ENCODE measurements at regions not wholly inside any gene's neighbourhood (a gene's known extent, or its start where the extent isn't known, plus 50 kb on each side); places are given as distances from the start of the nearest gene placed in this dataset.

- ATAC-seq (ENCODE audit: insufficient read depth, low read depth) (no peak), DNase-seq (no peak)
- H3K27ac ChIP-seq (ENCODE audit: low read length): no peak overlapping the region
- no peak overlapping the region for H3K9ac ChIP-seq (ENCODE audit: low read depth, low read length)
- no peaks in the 10 kb centered on the region for H3K79me2 ChIP-seq (ENCODE audit: insufficient read depth, low read length)
- H3K4me2 ChIP-seq (ENCODE audit: insufficient read depth, low read length): no peak overlapping the region
- no peaks in the 10 kb centered on the region for H4K20me1 ChIP-seq (ENCODE audit: insufficient read depth, low read length)
- H3K4me3 ChIP-seq (ENCODE audit: low read depth in 1 of 2, low read length in 2 of 2): no peak overlapping the region
- no peaks in the 10 kb centered on the region for H3K9me3 ChIP-seq (ENCODE audit: insufficient read depth, low read length, severe bottlenecking)
- H2AFZ ChIP-seq (ENCODE audit: low read depth, low read length): no peak overlapping the region
- TF ChIP-seq EZH2 (IDR thresholded peaks at IDR 0.05; ENCODE audit: borderline replicate concordance, low read depth, low read length, severe bottlenecking) (no peak), CTCF (IDR thresholded peaks at IDR 0.05; ENCODE audit: borderline replicate concordance, extremely low read depth, low read length, poor library complexity, severe bottlenecking) (no peak)
- H3K36me3 ChIP-seq (ENCODE audit: insufficient read depth, low read length): no peaks in the 10 kb centered on the region
- no peaks in the 10 kb centered on the region for H3K27me3 ChIP-seq (ENCODE audit: insufficient read depth, low read length, poor library complexity)
- H3K4me1 ChIP-seq (ENCODE audit: insufficient read depth, low read length): peaks cover 4% of the 10 kb centered on the region; the same call in 1 of the 2 replicates
Measured at GRCh38 chr5:23007762-23008161, 154.6 kb upstream of the CDH12 start.

GRCh38 chr5:23007236-23007635 lies 154.1 kb upstream of the CDH12 start:
- Histone ChIP-seq H3K9ac (ENCODE audit: low read depth, low read length) (no peak overlapping the region), H3K27ac (ENCODE audit: low read length) (no peak overlapping the region), H4K20me1 (ENCODE audit: insufficient read depth, low read length) (no peaks in the 10 kb centered on the region), H3K36me3 (ENCODE audit: insufficient read depth, low read length) (no peaks in the 10 kb centered on the region), H3K4me2 (ENCODE audit: insufficient read depth, low read length) (no peak overlapping the region), H3K9me3 (ENCODE audit: insufficient read depth, low read length, severe bottlenecking) (no peaks in the 10 kb centered on the region), H3K79me2 (ENCODE audit: insufficient read depth, low read length) (no peaks in the 10 kb centered on the region), H2AFZ (ENCODE audit: low read depth, low read length) (no peak overlapping the region), H3K4me3 (ENCODE audit: low read depth in 1 of 2, low read length in 2 of 2) (no peak overlapping the region), H3K27me3 (ENCODE audit: insufficient read depth, low read length, poor library complexity) (no peaks in the 10 kb centered on the region), H3K4me1 (ENCODE audit: insufficient read depth, low read length) (peaks cover under 1% of the 10 kb centered on the region; the same call in 1 of the 2 replicates)
- TF ChIP-seq EZH2 (IDR thresholded peaks at IDR 0.05; ENCODE audit: borderline replicate concordance, low read depth, low read length, severe bottlenecking): no peak
- no peak for TF ChIP-seq CTCF (IDR thresholded peaks at IDR 0.05; ENCODE audit: borderline replicate concordance, extremely low read depth, low read length, poor library complexity, severe bottlenecking)
- ATAC-seq (ENCODE audit: insufficient read depth, low read depth): no peak
- DNase-seq: no peak

- Histone ChIP-seq H4K20me1 (ENCODE audit: insufficient read depth, low read length) (no peaks in the 10 kb centered on the region), H3K27me3 (ENCODE audit: insufficient read depth, low read length, poor library complexity) (no peaks in the 10 kb centered on the region), H3K4me3 (ENCODE audit: low read depth in 1 of 2, low read length in 2 of 2) (no peak overlapping the region), H3K79me2 (ENCODE audit: insufficient read depth, low read length) (no peaks in the 10 kb centered on the region), H3K9ac (ENCODE audit: low read depth, low read length) (no peak overlapping the region), H3K9me3 (ENCODE audit: insufficient read depth, low read length, severe bottlenecking) (no peaks in the 10 kb centered on the region), H3K36me3 (ENCODE audit: insufficient read depth, low read length) (no peaks in the 10 kb centered on the region), H3K27ac (ENCODE audit: low read length) (no peak overlapping the region), H3K4me2 (ENCODE audit: insufficient read depth, low read length) (no peak overlapping the region), H2AFZ (ENCODE audit: low read depth, low read length) (no peak overlapping the region), H3K4me1 (ENCODE audit: insufficient read depth, low read length) (no peaks in the 10 kb centered on the region)
- ATAC-seq (ENCODE audit: insufficient read depth, low read depth) (no peak), DNase-seq (no peak)
- TF ChIP-seq CTCF (IDR thresholded peaks at IDR 0.05; ENCODE audit: borderline replicate concordance, extremely low read depth, low read length, poor library complexity, severe bottlenecking): no peak
Measured at GRCh38 chr5:23001120-23001519, 148.0 kb upstream of the CDH12 start.

- H3K27ac ChIP-seq (ENCODE audit: low read length): no peak overlapping the region
- H3K9me3 ChIP-seq (ENCODE audit: insufficient read depth, low read length, severe bottlenecking): no peaks in the 10 kb centered on the region
- no peak for DNase-seq
- ATAC-seq (ENCODE audit: insufficient read depth, low read depth): no peak
- H3K27me3 ChIP-seq (ENCODE audit: insufficient read depth, low read length, poor library complexity): no peaks in the 10 kb centered on the region
- no peaks in the 10 kb centered on the region for H3K79me2 ChIP-seq (ENCODE audit: insufficient read depth, low read length)
- H3K4me1 ChIP-seq (ENCODE audit: insufficient read depth, low read length): no peaks in the 10 kb centered on the region
- no peak overlapping the region for H3K4me2 ChIP-seq (ENCODE audit: insufficient read depth, low read length)
- no peak overlapping the region for H3K9ac ChIP-seq (ENCODE audit: low read depth, low read length)
- H4K20me1 ChIP-seq (ENCODE audit: insufficient read depth, low read length): no peaks in the 10 kb centered on the region
- H3K36me3 ChIP-seq (ENCODE audit: insufficient read depth, low read length): no peaks in the 10 kb centered on the region
- TF ChIP-seq CTCF (IDR thresholded peaks at IDR 0.05; ENCODE audit: borderline replicate concordance, extremely low read depth, low read length, poor library complexity, severe bottlenecking): no peak
- TF ChIP-seq EZH2 (IDR thresholded peaks at IDR 0.05; ENCODE audit: borderline replicate concordance, low read depth, low read length, severe bottlenecking): no peak
- H2AFZ ChIP-seq (ENCODE audit: low read depth, low read length): no peak overlapping the region
- H3K4me3 ChIP-seq (ENCODE audit: low read depth in 1 of 2, low read length in 2 of 2): no peak overlapping the region
Measured at GRCh38 chr5:22998774-22999173, 145.6 kb upstream of the CDH12 start.

All from DND-41 (cell line).